ENCODE measurements at regions not wholly inside any gene's neighbourhood (a gene's known extent, or its start where the extent isn't known, plus 50 kb on each side); places are given as distances from the start of the nearest gene placed in this dataset.

DNA sequence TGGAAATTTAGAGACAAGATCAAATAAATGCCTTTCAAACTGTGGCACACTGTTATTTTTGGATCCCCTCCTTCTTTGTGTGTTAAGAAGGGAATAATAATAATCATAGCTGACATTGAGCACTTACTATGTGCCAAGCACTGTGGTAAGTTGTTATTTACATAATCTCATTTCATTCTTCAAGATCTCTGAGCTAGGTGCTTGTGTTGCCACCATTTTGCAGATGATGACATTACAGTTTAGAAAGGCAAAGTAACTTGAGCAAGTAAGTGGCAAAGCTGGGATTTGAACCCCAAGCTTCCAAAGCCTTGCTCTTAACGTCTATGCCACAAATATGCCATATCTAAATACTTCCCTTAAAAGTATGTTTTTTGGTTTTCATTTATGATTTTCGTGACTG lies 121.8 kb upstream of the TMEM161B start:
- TF ChIP-seq, protein P1, sequence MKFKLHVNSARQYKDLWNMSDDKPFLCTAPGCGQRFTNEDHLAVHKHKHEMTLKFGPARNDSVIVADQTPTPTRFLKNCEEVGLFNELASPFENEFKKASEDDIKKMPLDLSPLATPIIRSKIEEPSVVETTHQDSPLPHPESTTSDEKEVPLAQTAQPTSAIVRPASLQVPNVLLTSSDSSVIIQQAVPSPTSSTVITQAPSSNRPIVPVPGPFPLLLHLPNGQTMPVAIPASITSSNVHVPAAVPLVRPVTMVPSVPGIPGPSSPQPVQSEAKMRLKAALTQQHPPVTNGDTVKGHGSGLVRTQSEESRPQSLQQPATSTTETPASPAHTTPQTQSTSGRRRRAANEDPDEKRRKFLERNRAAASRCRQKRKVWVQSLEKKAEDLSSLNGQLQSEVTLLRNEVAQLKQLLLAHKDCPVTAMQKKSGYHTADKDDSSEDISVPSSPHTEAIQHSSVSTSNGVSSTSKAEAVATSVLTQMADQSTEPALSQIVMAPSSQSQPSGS (CRISPR knock-in tag; IDR thresholded peaks at IDR 0.05; ENCODE audit: borderline replicate concordance, low read depth): no peak
- TF ChIP-seq, protein P2, sequence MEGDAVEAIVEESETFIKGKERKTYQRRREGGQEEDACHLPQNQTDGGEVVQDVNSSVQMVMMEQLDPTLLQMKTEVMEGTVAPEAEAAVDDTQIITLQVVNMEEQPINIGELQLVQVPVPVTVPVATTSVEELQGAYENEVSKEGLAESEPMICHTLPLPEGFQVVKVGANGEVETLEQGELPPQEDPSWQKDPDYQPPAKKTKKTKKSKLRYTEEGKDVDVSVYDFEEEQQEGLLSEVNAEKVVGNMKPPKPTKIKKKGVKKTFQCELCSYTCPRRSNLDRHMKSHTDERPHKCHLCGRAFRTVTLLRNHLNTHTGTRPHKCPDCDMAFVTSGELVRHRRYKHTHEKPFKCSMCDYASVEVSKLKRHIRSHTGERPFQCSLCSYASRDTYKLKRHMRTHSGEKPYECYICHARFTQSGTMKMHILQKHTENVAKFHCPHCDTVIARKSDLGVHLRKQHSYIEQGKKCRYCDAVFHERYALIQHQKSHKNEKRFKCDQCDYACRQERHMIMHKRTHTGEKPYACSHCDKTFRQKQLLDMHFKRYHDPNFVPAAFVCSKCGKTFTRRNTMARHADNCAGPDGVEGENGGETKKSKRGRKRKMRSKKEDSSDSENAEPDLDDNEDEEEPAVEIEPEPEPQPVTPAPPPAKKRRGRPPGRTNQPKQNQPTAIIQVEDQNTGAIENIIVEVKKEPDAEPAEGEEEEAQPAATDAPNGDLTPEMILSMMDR (IDR thresholded peaks at IDR 0.05): no peak
- TF ChIP-seq SMAD4 (CRISPR knock-in tag; IDR thresholded peaks at IDR 0.05): no peak
- TF ChIP-seq TEAD1 (CRISPR knock-in tag; IDR thresholded peaks at IDR 0.05): no peak
- TF ChIP-seq, protein P3, sequence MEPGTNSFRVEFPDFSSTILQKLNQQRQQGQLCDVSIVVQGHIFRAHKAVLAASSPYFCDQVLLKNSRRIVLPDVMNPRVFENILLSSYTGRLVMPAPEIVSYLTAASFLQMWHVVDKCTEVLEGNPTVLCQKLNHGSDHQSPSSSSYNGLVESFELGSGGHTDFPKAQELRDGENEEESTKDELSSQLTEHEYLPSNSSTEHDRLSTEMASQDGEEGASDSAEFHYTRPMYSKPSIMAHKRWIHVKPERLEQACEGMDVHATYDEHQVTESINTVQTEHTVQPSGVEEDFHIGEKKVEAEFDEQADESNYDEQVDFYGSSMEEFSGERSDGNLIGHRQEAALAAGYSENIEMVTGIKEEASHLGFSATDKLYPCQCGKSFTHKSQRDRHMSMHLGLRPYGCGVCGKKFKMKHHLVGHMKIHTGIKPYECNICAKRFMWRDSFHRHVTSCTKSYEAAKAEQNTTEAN (CRISPR knock-in tag; IDR thresholded peaks at IDR 0.05): no peak
- no peak for TF ChIP-seq FOXJ3 (CRISPR knock-in tag; IDR thresholded peaks at IDR 0.05; ENCODE audit: borderline replicate concordance)
- TF ChIP-seq CBFB (CRISPR knock-in tag; IDR thresholded peaks at IDR 0.05; ENCODE audit: low read depth): no peak
- no peak for TF ChIP-seq TEAD4 (CRISPR knock-in tag; IDR thresholded peaks at IDR 0.05)
- TF ChIP-seq, protein P4, sequence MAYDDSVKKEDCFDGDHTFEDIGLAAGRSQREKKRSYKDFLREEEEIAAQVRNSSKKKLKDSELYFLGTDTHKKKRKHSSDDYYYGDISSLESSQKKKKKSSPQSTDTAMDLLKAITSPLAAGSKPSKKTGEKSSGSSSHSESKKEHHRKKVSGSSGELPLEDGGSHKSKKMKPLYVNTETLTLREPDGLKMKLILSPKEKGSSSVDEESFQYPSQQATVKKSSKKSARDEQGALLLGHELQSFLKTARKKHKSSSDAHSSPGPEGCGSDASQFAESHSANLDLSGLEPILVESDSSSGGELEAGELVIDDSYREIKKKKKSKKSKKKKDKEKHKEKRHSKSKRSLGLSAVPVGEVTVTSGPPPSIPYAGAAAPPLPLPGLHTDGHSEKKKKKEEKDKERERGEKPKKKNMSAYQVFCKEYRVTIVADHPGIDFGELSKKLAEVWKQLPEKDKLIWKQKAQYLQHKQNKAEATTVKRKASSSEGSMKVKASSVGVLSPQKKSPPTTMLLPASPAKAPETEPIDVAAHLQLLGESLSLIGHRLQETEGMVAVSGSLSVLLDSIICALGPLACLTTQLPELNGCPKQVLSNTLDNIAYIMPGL (CRISPR knock-in tag; IDR thresholded peaks at IDR 0.05): no peak
- TF ChIP-seq, protein P5, sequence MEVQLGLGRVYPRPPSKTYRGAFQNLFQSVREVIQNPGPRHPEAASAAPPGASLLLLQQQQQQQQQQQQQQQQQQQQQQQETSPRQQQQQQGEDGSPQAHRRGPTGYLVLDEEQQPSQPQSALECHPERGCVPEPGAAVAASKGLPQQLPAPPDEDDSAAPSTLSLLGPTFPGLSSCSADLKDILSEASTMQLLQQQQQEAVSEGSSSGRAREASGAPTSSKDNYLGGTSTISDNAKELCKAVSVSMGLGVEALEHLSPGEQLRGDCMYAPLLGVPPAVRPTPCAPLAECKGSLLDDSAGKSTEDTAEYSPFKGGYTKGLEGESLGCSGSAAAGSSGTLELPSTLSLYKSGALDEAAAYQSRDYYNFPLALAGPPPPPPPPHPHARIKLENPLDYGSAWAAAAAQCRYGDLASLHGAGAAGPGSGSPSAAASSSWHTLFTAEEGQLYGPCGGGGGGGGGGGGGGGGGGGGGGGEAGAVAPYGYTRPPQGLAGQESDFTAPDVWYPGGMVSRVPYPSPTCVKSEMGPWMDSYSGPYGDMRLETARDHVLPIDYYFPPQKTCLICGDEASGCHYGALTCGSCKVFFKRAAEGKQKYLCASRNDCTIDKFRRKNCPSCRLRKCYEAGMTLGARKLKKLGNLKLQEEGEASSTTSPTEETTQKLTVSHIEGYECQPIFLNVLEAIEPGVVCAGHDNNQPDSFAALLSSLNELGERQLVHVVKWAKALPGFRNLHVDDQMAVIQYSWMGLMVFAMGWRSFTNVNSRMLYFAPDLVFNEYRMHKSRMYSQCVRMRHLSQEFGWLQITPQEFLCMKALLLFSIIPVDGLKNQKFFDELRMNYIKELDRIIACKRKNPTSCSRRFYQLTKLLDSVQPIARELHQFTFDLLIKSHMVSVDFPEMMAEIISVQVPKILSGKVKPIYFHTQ (CRISPR knock-in tag; IDR thresholded peaks at IDR 0.05): no peak
- TF ChIP-seq, protein P6, sequence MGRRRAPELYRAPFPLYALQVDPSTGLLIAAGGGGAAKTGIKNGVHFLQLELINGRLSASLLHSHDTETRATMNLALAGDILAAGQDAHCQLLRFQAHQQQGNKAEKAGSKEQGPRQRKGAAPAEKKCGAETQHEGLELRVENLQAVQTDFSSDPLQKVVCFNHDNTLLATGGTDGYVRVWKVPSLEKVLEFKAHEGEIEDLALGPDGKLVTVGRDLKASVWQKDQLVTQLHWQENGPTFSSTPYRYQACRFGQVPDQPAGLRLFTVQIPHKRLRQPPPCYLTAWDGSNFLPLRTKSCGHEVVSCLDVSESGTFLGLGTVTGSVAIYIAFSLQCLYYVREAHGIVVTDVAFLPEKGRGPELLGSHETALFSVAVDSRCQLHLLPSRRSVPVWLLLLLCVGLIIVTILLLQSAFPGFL (CRISPR knock-in tag; IDR thresholded peaks at IDR 0.05; ENCODE audit: borderline replicate concordance): no peak
- TF ChIP-seq, protein P7, sequence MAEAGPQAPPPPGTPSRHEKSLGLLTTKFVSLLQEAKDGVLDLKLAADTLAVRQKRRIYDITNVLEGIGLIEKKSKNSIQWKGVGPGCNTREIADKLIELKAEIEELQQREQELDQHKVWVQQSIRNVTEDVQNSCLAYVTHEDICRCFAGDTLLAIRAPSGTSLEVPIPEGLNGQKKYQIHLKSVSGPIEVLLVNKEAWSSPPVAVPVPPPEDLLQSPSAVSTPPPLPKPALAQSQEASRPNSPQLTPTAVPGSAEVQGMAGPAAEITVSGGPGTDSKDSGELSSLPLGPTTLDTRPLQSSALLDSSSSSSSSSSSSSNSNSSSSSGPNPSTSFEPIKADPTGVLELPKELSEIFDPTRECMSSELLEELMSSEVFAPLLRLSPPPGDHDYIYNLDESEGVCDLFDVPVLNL (CRISPR knock-in tag; IDR thresholded peaks at IDR 0.05; ENCODE audit: borderline replicate concordance, low read depth): no peak
- no peak for TF ChIP-seq NR2C2 (CRISPR knock-in tag; IDR thresholded peaks at IDR 0.05)
- TF ChIP-seq, protein P8, sequence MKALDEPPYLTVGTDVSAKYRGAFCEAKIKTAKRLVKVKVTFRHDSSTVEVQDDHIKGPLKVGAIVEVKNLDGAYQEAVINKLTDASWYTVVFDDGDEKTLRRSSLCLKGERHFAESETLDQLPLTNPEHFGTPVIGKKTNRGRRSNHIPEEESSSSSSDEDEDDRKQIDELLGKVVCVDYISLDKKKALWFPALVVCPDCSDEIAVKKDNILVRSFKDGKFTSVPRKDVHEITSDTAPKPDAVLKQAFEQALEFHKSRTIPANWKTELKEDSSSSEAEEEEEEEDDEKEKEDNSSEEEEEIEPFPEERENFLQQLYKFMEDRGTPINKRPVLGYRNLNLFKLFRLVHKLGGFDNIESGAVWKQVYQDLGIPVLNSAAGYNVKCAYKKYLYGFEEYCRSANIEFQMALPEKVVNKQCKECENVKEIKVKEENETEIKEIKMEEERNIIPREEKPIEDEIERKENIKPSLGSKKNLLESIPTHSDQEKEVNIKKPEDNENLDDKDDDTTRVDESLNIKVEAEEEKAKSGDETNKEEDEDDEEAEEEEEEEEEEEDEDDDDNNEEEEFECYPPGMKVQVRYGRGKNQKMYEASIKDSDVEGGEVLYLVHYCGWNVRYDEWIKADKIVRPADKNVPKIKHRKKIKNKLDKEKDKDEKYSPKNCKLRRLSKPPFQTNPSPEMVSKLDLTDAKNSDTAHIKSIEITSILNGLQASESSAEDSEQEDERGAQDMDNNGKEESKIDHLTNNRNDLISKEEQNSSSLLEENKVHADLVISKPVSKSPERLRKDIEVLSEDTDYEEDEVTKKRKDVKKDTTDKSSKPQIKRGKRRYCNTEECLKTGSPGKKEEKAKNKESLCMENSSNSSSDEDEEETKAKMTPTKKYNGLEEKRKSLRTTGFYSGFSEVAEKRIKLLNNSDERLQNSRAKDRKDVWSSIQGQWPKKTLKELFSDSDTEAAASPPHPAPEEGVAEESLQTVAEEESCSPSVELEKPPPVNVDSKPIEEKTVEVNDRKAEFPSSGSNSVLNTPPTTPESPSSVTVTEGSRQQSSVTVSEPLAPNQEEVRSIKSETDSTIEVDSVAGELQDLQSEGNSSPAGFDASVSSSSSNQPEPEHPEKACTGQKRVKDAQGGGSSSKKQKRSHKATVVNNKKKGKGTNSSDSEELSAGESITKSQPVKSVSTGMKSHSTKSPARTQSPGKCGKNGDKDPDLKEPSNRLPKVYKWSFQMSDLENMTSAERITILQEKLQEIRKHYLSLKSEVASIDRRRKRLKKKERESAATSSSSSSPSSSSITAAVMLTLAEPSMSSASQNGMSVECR (CRISPR knock-in tag; IDR thresholded peaks at IDR 0.05; ENCODE audit: borderline replicate concordance): no peak
